ENCODE measurements at regions not wholly inside any gene's neighbourhood (a gene's known extent, or its start where the extent isn't known, plus 50 kb on each side); places are given as distances from the start of the nearest gene placed in this dataset.
"Not testable (repeated sequence)": the region's sequence is repeated elsewhere in the genome, so short reads cannot be mapped to it uniquely, and the experiment has no call there.

GRCh38 chr5:159543326-159543725 is 213.0 kb upstream of the IL12B start:
- DNase-seq, result no peak

- no peak for DNase-seq
These were observed 214.9 kb upstream of the IL12B start for GRCh38 chr5:159545156-159545555.

GRCh38 chr5:159547466-159548195 is 217.3 kb upstream of the IL12B start:
- DNase-seq, result no peak

- DNase-seq, result no peak
These were observed 218.2 kb upstream of the IL12B start for GRCh38 chr5:159548517-159548916.

- DNase-seq, result no peak
These were observed 218.8 kb upstream of the IL12B start for GRCh38 chr5:159549046-159549445.

GRCh38 chr5:159550951-159551350 is 220.7 kb upstream of the IL12B start:
- no peak for DNase-seq

GRCh38 chr5:159552751-159553150 is 222.5 kb upstream of the IL12B start:
- no peak for DNase-seq

GRCh38 chr5:159553792-159554191 is 223.5 kb upstream of the IL12B start:
- no peak for DNase-seq

GRCh38 chr5:159555084-159555483 is 224.8 kb upstream of the IL12B start:
- no peak for DNase-seq

GRCh38 chr5:159559337-159559736 is 229.1 kb upstream of the IL12B start:
- no peak for DNase-seq

GRCh38 chr5:159560088-159560487 is 229.8 kb upstream of the IL12B start:
- DNase-seq, result no peak

- DNase-seq, result no peak
These were observed 233.7 kb upstream of the IL12B start for GRCh38 chr5:159564031-159564430.

GRCh38 chr5:159566832-159567231 is 236.5 kb upstream of the IL12B start:
- DNase-seq, result no peak

GRCh38 chr5:159567461-159567860 is 237.2 kb upstream of the IL12B start:
- DNase-seq, result no peak

- no peak for DNase-seq
These were observed 241.4 kb upstream of the IL12B start for GRCh38 chr5:159571501-159572244.

- DNase-seq, result no peak
These were observed 246.6 kb upstream of the IL12B start for GRCh38 chr5:159576902-159577301.

- DNase-seq, result no peak
These were observed 251.4 kb upstream of the IL12B start for GRCh38 chr5:159581502-159582249.

- no peak for DNase-seq
These were observed 252.7 kb upstream of the IL12B start for GRCh38 chr5:159582756-159583541.

GRCh38 chr5:159586921-159587320 is 256.6 kb upstream of the IL12B start:
- no peak for DNase-seq

GRCh38 chr5:159588941-159589340 is 258.7 kb upstream of the IL12B start:
- DNase-seq, result no peak

- DNase-seq, result no peak
These were observed 263.3 kb upstream of the IL12B start for GRCh38 chr5:159593518-159594073.

- DNase-seq, result not testable (repeated sequence)
These were observed 265.3 kb upstream of the IL12B start for GRCh38 chr5:159595561-159595960.

GRCh38 chr5:159601216-159601615 is 270.9 kb upstream of the IL12B start:
- DNase-seq, result no peak

Data from bone marrow (tissue), 2 donors.